Choroid plexus epithelial cell (primary cell): ENCODE measurements at regions not wholly inside any gene's neighbourhood (a gene's known extent, or its start where the extent isn't known, plus 50 kb on each side); places are given as distances from the start of the nearest gene placed in this dataset.

Source experiments
- DNase-seq: peaks from one replicate; pipeline ENCODE4 v3.0.0-alpha.2; 2010; ENCODE audit warnings: low read depth
- H3K4me3 ChIP-seq: 2 replicates; pipeline ENCODE4 v1.5.1; 2011; ENCODE audit warnings: low read depth, mild to moderate bottlenecking, control low read depth, low read length, moderate library complexity
- CTCF ChIP-seq: conservative IDR thresholded peaks from 2 replicates; pipeline ENCODE4 v1.5.1; 2011; ENCODE audit warnings: low read depth, mild to moderate bottlenecking, control low read depth, inconsistent platforms, low read length, moderate library complexity

GRCh38 chr7:92930404-92930803, 94.0 kb upstream of the CDK6 start:
- DNase-seq: no peak
- no peak overlapping the region for H3K4me3 ChIP-seq
- TF ChIP-seq CTCF: no peak

- TF ChIP-seq CTCF: no peak
- DNase-seq: no peak
- H3K4me3 ChIP-seq: no peak overlapping the region
Observed at GRCh38 chr7:92926697-92927044, 90.3 kb upstream of the CDK6 start.

- DNase-seq: peak; percentile 67
- H3K4me3 ChIP-seq: no peak overlapping the region
- TF ChIP-seq CTCF: no peak
Observed at GRCh38 chr7:92925876-92926696, 89.7 kb upstream of the CDK6 start.

- no peak for TF ChIP-seq CTCF
- no peak overlapping the region for H3K4me3 ChIP-seq
- DNase-seq: no peak
Observed at GRCh38 chr7:92924800-92925199, 88.4 kb upstream of the CDK6 start.

- no peak overlapping the region for H3K4me3 ChIP-seq
- DNase-seq: no peak
- TF ChIP-seq CTCF: no peak
Observed at GRCh38 chr7:92917230-92917629, 80.9 kb upstream of the CDK6 start.

GRCh38 chr7:92916770-92917224, 80.4 kb upstream of the CDK6 start:
- TF ChIP-seq CTCF: no peak
- DNase-seq: peak; percentile 75

GRCh38 chr7:92915348-92915747, 79.0 kb upstream of the CDK6 start:
- no peak for TF ChIP-seq CTCF
- no peak overlapping the region for H3K4me3 ChIP-seq
- no peak for DNase-seq

More at GRCh38 chr7:92916770-92917224, 80.4 kb upstream of the CDK6 start:
- H3K4me3 ChIP-seq: no peak overlapping the region
